Non-pigmented ciliary epithelial cell (primary cell): ENCODE measurements at regions not wholly inside any gene's neighbourhood (a gene's known extent, or its start where the extent isn't known, plus 50 kb on each side); places are given as distances from the start of the nearest gene placed in this dataset.

ENCODE experiments used
- DNase-seq: peaks from one replicate; pipeline ENCODE4 v3.0.0-alpha.2; 2010; ENCODE audit warnings: low read depth

DNA sequence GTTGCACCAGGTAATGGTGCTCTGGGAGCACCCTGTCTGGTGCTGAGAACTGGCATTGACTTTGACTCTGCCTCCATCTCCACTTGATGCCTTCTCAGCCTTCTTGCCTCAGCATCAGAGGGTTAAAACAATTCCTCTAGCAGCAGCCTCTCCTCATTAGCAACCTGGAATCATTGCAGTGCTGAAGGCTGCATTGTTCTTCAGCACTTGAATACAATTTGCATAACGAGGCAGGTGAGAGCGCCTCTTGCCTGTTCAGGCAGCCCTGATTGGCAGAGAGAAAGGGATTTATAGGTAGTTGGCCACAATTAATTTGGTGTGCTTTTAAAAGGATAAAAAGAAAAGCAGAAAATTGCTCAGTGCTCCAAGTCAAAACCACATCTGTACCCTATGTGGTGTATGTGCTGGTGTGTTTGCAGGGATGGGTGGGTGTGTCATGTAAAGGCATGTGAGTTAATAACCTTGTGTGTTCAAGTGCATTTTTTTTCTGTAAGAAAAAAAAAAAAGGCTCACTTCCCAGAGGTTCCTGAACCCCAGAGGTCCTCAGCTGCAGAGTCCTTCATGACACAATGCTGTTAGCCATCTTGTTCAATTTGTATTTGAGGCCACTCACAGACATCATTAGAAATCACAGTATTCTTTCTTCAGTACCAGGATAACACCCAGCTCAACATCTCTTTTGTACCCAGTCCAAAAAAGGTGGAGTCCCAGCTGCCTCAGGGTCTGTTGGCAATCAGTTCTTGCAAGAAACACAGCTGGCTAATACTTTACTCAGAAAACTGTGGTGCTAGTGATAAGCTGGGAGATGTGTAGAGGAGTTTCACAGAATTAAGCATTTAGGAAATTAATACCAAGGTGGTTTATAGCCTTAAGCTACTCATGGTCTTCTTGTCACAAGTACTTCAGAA, 385.6 kb downstream of the GRIN2B start:
- no peak for DNase-seq

DNA sequence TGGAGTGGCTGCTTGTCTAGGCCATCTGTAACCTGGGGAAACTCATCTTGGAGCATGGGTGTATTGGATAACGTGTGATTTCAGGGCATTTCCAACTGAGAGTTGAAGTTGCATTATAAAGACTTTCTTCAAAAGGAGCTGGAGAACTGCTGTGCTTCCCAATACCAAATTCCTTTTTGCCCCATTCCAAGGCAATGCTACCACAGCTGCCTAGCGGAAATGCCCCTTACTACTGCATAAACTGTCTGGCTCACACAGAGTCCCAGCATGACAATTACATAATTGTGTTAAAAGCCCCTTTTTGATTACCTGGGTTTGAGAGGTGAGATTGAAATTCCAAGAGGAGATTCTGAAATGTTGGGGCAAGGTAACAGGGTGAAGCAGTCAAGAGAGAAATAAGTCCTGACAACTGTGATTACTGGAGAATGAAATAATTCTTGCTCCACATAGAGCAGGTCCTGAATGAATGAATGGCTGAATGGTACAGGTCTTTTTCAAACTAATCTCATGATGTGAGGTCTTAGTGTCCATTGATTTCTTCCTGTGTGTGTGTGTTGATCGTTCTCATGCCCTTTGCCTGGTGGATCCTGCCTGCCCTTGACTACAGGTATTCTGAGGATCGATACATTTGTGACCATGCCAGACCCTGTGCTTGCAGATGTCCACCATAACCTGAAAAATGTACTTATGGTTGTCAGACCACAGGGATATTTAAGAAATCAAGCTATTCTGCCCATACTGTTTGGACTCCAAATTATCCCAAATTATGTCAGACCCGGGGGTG, 386.5 kb downstream of the GRIN2B start:
- DNase-seq = no peak

- no peak for DNase-seq
These were observed 389.1 kb downstream of the GRIN2B start for GRCh38 chr12:13592063-13592942.

DNA sequence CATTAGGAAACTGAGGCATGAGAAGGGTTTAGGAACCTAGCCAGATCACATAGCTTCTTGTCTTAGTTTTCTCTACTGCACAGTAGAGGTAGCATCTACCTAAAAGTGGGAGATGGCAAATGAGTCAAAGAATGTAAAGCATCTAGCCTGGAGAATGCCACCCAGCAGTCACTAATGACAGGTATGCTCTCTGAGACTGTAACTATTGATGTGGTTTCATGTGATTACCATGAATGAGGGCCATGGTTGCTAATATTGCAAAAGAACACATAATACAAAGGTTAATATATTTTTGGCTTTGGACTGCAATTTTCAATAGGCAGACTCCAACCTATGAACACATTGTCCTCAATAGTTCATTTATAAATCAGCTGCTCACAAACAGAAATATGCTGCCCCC, 389.9 kb downstream of the GRIN2B start:
- no peak for DNase-seq

- no peak for DNase-seq
These were observed 390.3 kb downstream of the GRIN2B start for GRCh38 chr12:13591059-13591458.

DNA sequence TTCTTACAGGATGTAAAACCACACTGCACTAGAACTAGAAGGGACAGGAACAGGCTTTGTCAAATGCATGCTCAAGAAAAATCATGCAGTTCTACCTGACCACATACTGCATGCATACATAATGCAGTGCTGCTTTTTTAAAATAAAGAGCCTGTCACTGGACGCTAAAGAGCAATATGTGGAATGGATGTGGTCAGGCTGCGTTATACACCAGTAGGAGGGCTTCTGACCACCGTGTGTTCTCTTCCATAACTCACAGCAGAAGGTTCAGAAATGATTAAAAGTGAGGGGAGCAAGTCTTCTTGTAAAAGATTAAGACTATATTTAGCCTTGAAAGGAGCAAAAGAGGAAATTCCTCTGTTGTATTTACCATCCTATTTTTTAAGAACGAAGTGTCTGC, 392.0 kb downstream of the EMP1 start:
- no peak for DNase-seq

- no peak for DNase-seq
These were observed 391.3 kb downstream of the EMP1 start for GRCh38 chr12:13587721-13588390.

- no peak for DNase-seq
These were observed 389.8 kb downstream of the EMP1 start for GRCh38 chr12:13586361-13586760.

GRCh38 chr12:13584541-13584940, 388.0 kb downstream of the EMP1 start:
- DNase-seq = no peak

DNA sequence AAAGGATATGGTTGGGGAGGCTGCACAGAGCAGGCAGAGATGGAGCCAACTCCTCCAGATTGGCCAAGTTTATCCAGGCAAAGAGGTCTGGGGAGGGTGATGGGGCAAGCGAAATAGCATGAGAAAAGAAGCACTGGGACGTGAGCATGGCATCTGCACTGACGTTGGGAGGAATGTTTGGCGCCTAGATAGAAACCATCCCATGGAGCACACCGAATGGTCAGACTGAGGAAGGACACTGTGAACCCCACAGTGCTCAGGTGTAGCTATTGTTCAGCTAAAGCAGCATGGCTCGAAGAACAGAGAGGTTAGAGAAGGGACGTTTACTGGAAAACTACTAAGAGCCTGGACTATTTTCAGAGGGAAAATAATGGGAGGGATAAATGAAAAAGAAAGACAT, 387.1 kb downstream of the EMP1 start:
- no peak for DNase-seq

GRCh38 chr12:13582421-13582820, 385.9 kb downstream of the EMP1 start:
- DNase-seq = no peak

- DNase-seq = no peak
These were observed 384.5 kb downstream of the EMP1 start for GRCh38 chr12:13581031-13581430.

GRCh38 chr12:13580206-13580605, 383.7 kb downstream of the EMP1 start:
- DNase-seq = no peak

DNA sequence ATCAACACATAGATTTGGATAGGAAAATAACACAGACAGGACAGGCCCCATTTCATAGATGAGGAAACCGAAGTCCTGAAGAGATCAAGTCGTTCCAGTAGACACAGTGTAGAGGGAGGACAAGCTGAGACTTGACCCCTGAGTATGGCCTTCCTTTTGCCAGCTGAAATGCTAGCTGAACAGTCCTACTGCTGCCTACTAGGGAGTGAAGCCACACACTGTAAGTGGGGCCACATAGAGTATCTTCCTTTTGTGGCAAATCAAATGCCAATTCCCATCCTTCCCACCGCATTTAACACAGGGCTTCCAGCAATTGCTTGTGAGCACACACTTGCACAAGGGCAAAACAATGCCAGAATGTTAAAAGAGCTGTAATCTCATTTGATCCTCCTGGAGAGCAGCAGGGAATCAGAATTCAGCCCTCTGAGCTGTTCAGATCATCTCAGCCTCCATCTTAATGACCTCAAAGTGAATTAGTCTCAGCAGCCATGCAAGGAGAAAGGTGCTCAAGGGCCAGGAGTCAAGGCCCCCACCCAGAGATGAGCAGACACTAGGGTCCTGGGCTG, 380.5 kb downstream of the EMP1 start:
- no peak for DNase-seq

DNA sequence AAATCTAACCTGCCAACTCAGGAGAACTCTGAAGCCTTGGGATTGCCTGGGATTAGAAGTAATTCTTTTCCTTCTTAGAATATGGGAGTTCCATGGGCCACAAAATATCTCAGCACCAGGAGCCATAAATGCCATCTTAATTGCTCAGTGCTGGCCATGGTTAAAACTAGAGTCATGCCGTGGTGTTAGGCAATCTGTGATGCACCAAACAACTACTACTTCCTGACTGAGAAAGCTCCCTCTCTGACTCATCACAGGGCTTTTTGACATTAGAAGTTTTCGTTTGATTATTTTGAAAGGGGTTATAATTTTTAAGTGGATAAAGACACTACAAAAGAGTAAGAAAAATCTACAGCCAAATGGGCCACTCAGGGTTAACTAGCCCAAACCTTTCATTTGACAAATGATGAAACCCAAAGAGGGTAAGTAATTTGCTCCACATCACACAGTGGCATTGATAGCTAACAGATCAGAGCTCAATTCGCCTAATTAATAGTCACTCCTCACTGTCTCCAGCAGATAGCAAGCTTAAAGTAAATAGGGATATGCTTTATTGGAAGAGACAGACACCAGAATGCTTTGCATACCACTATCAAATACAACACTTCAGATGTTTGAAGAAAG, 377.3 kb downstream of the EMP1 start:
- DNase-seq = peak; percentile 18

- DNase-seq = no peak
These were observed 374.5 kb downstream of the EMP1 start for GRCh38 chr12:13571035-13571434.

- DNase-seq = no peak
These were observed 373.6 kb downstream of the EMP1 start for GRCh38 chr12:13570005-13570694.

- no peak for DNase-seq
These were observed 369.8 kb downstream of the EMP1 start for GRCh38 chr12:13566292-13566691.

DNA sequence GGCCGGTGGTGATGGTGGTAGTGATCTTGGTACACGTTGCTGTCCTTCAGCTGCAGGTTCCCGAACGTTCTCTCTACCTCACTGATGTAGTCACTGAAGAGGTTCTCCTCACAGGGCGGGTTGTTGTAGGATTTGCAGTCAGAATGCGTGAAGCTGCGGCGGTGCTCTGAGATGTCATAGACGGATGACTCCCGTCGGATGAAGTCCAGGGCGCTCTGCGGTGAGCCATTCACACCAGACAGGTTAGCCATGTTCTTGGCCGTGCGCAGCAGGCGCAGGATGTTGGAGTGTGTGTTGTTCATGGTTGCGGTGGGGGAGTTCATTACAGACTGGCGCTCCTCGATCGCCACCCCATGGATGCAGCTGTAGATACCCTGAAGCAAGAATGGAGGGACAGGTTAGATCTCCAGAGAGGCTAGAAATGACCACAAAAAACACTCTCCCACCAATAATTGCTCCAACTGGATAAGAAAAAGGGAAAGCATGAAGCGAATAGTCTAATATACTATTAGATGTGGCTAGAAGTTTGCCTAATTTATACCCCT, 367.8 kb downstream of the EMP1 start:
- no peak for DNase-seq

- no peak for DNase-seq
These were observed 367.2 kb downstream of the EMP1 start for GRCh38 chr12:13563743-13564125.
